ENCODE measurements at regions not wholly inside any gene's neighbourhood (a gene's known extent, or its start where the extent isn't known, plus 50 kb on each side); places are given as distances from the start of the nearest gene placed in this dataset.

GRCh38 chr3:67781871-67782270 is 127.5 kb upstream of the SUCLG2 start:
- Histone ChIP-seq H4K20me1 (ENCODE audit: insufficient read depth, low read length) (no peaks in the 10 kb centered on the region), H3K9me3 (ENCODE audit: low read length) (0 out of 2 replicates have a peak, but pooled peaks cover 3% of the 10 kb centered on the region), H3K36me3 (ENCODE audit: insufficient read depth, low read length) (no peaks in the 10 kb centered on the region; the same call in 1 of the 2 replicates), H3K4me3 (ENCODE audit: low read depth, low read length, poor library complexity, severe bottlenecking) (no peak overlapping the region), H2AFZ (ENCODE audit: low read length) (no peak overlapping the region), H3K27ac (ENCODE audit: low read depth, low read length, poor library complexity, severe bottlenecking) (no peak overlapping the region), H3K9me2 (ENCODE audit: insufficient read depth, low read length) (no peaks in the 10 kb centered on the region), H3K4me1 (ENCODE audit: insufficient read depth, low read length, poor library complexity, severe bottlenecking) (no peaks in the 10 kb centered on the region), H3K79me2 (ENCODE audit: insufficient read depth, low read depth, low read length) (no peaks in the 10 kb centered on the region), H3K4me2 (ENCODE audit: low read length) (no peak overlapping the region)
- POLR2A ChIA-PET = no interaction called here
- BruUV-seq (replicated peaks) = no TSS peak
- no peak for DNase-seq (ENCODE audit: low spot score)
- intact Hi-C loops (cut with micrococcal nuclease; ENCODE audit: unreplicated experiment) = no loop called here
- CTCF ChIA-PET (ENCODE audit: unreplicated experiment) = no interaction called here
- TF ChIP-seq CTCF (conservative IDR thresholded peaks at IDR 0.05; ENCODE audit: low read length) (no peak), EZH2phosphoT487 (IDR thresholded peaks at IDR 0.05; ENCODE audit: borderline replicate concordance, low read depth, low read length) (no peak)

GRCh38 chr3:67781218-67781617 is 126.8 kb upstream of the SUCLG2 start:
- ChIA-PET POLR2A (interaction anchor here (0.6 kb wide), 1 partner anchor 32 kb away, joined by 3 read pairs; no protein-coding TSS in a partner anchor), CTCF (ENCODE audit: unreplicated experiment) (no interaction called here)
- DNase-seq (ENCODE audit: low spot score) = no peak
- Histone ChIP-seq H3K9me2 (ENCODE audit: insufficient read depth, low read length) (no peaks in the 10 kb centered on the region), H3K9me3 (ENCODE audit: low read length) (0 out of 2 replicates have a peak, but pooled peaks cover 3% of the 10 kb centered on the region), H3K36me3 (ENCODE audit: insufficient read depth, low read length) (no peaks in the 10 kb centered on the region; the same call in 1 of the 2 replicates), H3K79me2 (ENCODE audit: insufficient read depth, low read depth, low read length) (no peaks in the 10 kb centered on the region), H3K4me2 (ENCODE audit: low read length) (no peak overlapping the region), H3K4me1 (ENCODE audit: insufficient read depth, low read length, poor library complexity, severe bottlenecking) (no peaks in the 10 kb centered on the region), H4K20me1 (ENCODE audit: insufficient read depth, low read length) (no peaks in the 10 kb centered on the region), H2AFZ (ENCODE audit: low read length) (no peak overlapping the region), H3K27ac (ENCODE audit: low read depth, low read length, poor library complexity, severe bottlenecking) (no peak overlapping the region), H3K4me3 (ENCODE audit: low read depth, low read length, poor library complexity, severe bottlenecking) (no peak overlapping the region)
- TF ChIP-seq EZH2phosphoT487 (IDR thresholded peaks at IDR 0.05; ENCODE audit: borderline replicate concordance, low read depth, low read length) = no peak
- TF ChIP-seq CTCF (conservative IDR thresholded peaks at IDR 0.05; ENCODE audit: low read length) = no peak
- intact Hi-C loops (cut with micrococcal nuclease; ENCODE audit: unreplicated experiment) = no loop called here
- BruUV-seq (replicated peaks) = no TSS peak

GRCh38 chr3:67774676-67775075 is 120.3 kb upstream of the SUCLG2 start:
- no peaks in the 10 kb centered on the region for H4K20me1 ChIP-seq (ENCODE audit: insufficient read depth, low read length)
- no peaks in the 10 kb centered on the region for H3K9me3 ChIP-seq (ENCODE audit: low read length)
- no TSS peak for BruUV-seq (replicated peaks)
- H3K4me3 ChIP-seq (ENCODE audit: low read depth, low read length, poor library complexity, severe bottlenecking) = no peak overlapping the region
- no peaks in the 10 kb centered on the region for H3K9me2 ChIP-seq (ENCODE audit: insufficient read depth, low read length)
- CTCF ChIA-PET (ENCODE audit: unreplicated experiment) = interaction anchor here (1.0 kb wide), 1 partner anchor 244 kb away, joined by 3 read pairs; no protein-coding TSS in a partner anchor
- no peak overlapping the region for H3K27ac ChIP-seq (ENCODE audit: low read depth, low read length, poor library complexity, severe bottlenecking)
- H3K4me2 ChIP-seq (ENCODE audit: low read length) = no peak overlapping the region
- H3K36me3 ChIP-seq (ENCODE audit: insufficient read depth, low read length) = no peaks in the 10 kb centered on the region; the same call in 1 of the 2 replicates
- no peak overlapping the region for H2AFZ ChIP-seq (ENCODE audit: low read length)
- H3K4me1 ChIP-seq (ENCODE audit: insufficient read depth, low read length, poor library complexity, severe bottlenecking) = no peaks in the 10 kb centered on the region
- DNase-seq (ENCODE audit: low spot score) = peak; percentile 14
- intact Hi-C loops (cut with micrococcal nuclease; ENCODE audit: unreplicated experiment) = no loop called here
- POLR2A ChIA-PET = interaction anchor here (0.6 to 0.7 kb wide), 2 partner anchors 176 to 522 kb away, joined by 3 read pairs; no protein-coding TSS in a partner anchor
- no peaks in the 10 kb centered on the region for H3K79me2 ChIP-seq (ENCODE audit: insufficient read depth, low read depth, low read length)
- peak; percentile 20; the same call in 1 of the 2 replicates for TF ChIP-seq CTCF (conservative IDR thresholded peaks at IDR 0.05; ENCODE audit: low read length)
- TF ChIP-seq EZH2phosphoT487 (IDR thresholded peaks at IDR 0.05; ENCODE audit: borderline replicate concordance, low read depth, low read length) = no peak
